ENCODE measurements at regions not wholly inside any gene's neighbourhood (a gene's known extent, or its start where the extent isn't known, plus 50 kb on each side); places are given as distances from the start of the nearest gene placed in this dataset.
"Not testable (repeated sequence)": the region's sequence is repeated elsewhere in the genome, so short reads cannot be mapped to it uniquely, and the experiment has no call there.

GRCh38 chr3:8438507-8439079, 63.0 kb upstream of the LMCD1 start:
- no peak for FAIRE-seq

- FAIRE-seq: not testable (repeated sequence)
Observed at GRCh38 chr3:8440142-8440541, 61.5 kb upstream of the LMCD1 start.

- peak; percentile 23 for FAIRE-seq
Observed at GRCh38 chr3:8441969-8442559, 59.6 kb upstream of the LMCD1 start.

- no peak for FAIRE-seq
Observed at GRCh38 chr3:8442993-8443650, 58.5 kb upstream of the LMCD1 start.

- FAIRE-seq: no peak
Observed at GRCh38 chr3:8443829-8444791, 57.5 kb upstream of the LMCD1 start.

- no peak for FAIRE-seq
Observed at GRCh38 chr3:8444883-8445282, 56.7 kb upstream of the LMCD1 start.

DNA sequence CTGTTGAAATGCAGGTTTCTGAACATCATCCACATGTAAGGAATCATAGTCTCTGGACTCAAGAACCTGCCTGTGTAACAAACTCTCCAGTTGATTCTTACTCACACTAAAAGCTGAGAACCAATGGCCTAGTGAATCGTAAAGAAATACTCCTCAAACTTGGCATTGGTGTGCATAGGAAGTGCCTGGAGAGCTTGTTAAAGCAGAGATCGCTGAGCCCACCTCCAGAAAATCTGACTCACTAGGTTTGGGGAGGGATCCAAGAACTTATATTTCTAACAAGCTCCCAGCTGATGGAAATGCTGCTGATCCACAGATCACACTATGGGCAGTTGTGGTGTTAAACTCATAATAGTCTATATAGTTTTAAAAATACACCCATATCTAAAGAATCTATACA, 55.8 kb upstream of the LMCD1 start:
- FAIRE-seq: no peak

- FAIRE-seq: no peak
Observed at GRCh38 chr3:8446845-8447244, 54.8 kb upstream of the LMCD1 start.

DNA sequence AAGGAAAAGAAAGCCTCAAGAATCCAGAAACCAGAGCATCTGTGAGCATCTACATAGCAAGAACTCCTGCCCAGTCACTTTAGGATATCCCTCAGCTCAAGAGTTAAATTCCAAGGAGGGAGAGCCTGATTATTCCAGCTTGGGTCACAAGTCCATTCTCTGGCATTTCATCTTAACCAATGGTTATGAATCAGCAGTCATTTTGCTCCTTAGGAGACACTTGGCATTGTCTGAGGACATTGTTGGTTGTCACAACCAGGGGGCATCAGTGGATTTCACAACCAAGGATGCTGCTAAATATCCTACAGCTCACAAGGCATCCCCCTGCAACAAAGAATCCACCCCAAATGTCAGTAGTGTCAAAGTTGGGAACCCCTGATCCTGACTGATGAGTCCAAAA, 51.0 kb upstream of the LMCD1 start:
- no peak for FAIRE-seq

DNA sequence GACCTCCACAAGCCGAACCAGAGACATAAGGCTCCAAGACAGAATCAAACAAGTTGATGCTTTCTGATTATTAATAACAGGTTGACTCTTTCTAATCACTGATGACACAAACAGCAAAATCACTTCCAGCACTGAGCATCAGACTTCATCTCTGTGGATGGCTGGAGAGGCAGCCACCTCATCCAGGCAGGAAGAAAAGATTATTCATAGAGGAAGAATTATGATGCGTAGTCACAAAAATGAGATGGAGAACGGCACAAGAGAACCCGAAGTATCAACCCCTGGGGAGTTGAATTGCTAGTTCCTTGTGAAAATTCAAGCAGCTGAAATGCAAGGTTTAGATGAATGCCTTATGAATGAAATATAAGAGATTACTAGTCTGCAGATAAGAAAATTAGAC, 49.9 kb upstream of the LMCD1 start:
- no peak for FAIRE-seq
